B cell (primary cell): ENCODE measurements at regions not wholly inside any gene's neighbourhood (a gene's known extent, or its start where the extent isn't known, plus 50 kb on each side); places are given as distances from the start of the nearest gene placed in this dataset.

Experiments used
- ATAC-seq: fragments of 200-7000 bp; cut with Tn5 transposase; one replicate; pipeline ENCODE4 v1.10.0; 2021; ENCODE audit warnings: low read depth, mild to moderate bottlenecking, moderate number of reproducible peaks, moderate library complexity
- CTCF ChIA-PET: fragments of 350-600 bp; sonication (Branson Sonifier 250); formaldehyde crosslinking; loops from one replicate; lab custom pipeline; 2021; ENCODE audit warnings: antibody characterized with exemption, inconsistent platforms; lab: Charles Lee
- POLR2A ChIA-PET: fragments of 350-600 bp; sonication (Branson Sonifier 250); formaldehyde crosslinking; loops from one replicate; lab custom pipeline; 2021; ENCODE audit warnings: antibody characterized with exemption; lab: Charles Lee
- DNase-seq: peaks from one replicate; pipeline ENCODE4 v3.0.0; 2013
- H2AFZ ChIP-seq: 2 replicates; pipeline ENCODE4 v1.6.1; 2012; ENCODE audit warnings: mild to moderate bottlenecking, low read depth, low read length; ENCODE audit not compliant: insufficient read depth, poor library complexity, severe bottlenecking
- H3K27ac ChIP-seq, 2 donors: 1 replicate in 1 of 2; 2 replicates in 1 of 2; pipeline ENCODE4 v1.5.1; 2012 to 2013; ENCODE audit warnings: low read length in 2 of 2, mild to moderate bottlenecking in 2 of 2, moderate library complexity in 1 of 2
- H3K27me3 ChIP-seq, 4 experiments: fragments of 200-600 bp in 1 of 4; sonication (generic) in 1 of 4; replicated peaks in 1 of 4; 1 replicate in 2 of 4; 2 replicates in 2 of 4; pipeline versions ENCODE4 v1.6.1 to v1.7.0; 2013 to 2016; ENCODE audit warnings: low read length in 3 of 4, mild to moderate bottlenecking in 2 of 4, mixed read lengths in 1 of 4, moderate library complexity in 1 of 4; ENCODE audit not compliant: insufficient read depth in 4 of 4, control insufficient read depth in 3 of 4; ENCODE audit errors: control extremely low read depth in 1 of 4
- H3K36me3 ChIP-seq, 2 experiments: replicated peaks in 1 of 2; 1 replicate in 1 of 2; 2 replicates in 1 of 2; pipeline versions ENCODE4 v1.6.1 to v1.7.1; 2013; ENCODE audit warnings: low read length in 1 of 2; ENCODE audit not compliant: insufficient read depth in 2 of 2, control insufficient read depth in 1 of 2; ENCODE audit errors: control extremely low read depth in 1 of 2, extremely low read depth in 1 of 2
- H3K4me1 ChIP-seq, 2 donors: fragments of 200-600 bp in 1 of 2; sonication (generic) in 1 of 2; 1 replicate in 1 of 2; 2 replicates in 1 of 2; pipeline versions ENCODE4 v1.5.1 to v1.6.1; 2013 to 2017; ENCODE audit warnings: low read length in 2 of 2; ENCODE audit not compliant: control insufficient read depth in 2 of 2, insufficient read depth in 2 of 2
- H3K4me2 ChIP-seq: replicated peaks from 2 replicates; pipeline ENCODE3; 2012; ENCODE audit warnings: mild to moderate bottlenecking, low read depth, low read length; ENCODE audit not compliant: poor library complexity, severe bottlenecking
- H3K4me3 ChIP-seq, 5 experiments: fragments of 200-600 bp in 1 of 5; sonication (generic) in 1 of 5; 1 replicate in 3 of 5; 2 replicates in 2 of 5; pipeline versions ENCODE4 v1.5.1 to v1.7.0; 2011 to 2016; ENCODE audit warnings: low read length in 4 of 5, mild to moderate bottlenecking in 4 of 5, low read depth in 2 of 5, control low read depth in 1 of 5, moderate library complexity in 1 of 5; ENCODE audit not compliant: insufficient read depth in 1 of 5; ENCODE audit errors: control extremely low read depth in 1 of 5, extremely low read depth in 1 of 5
- H3K79me2 ChIP-seq: fragments of 200-600 bp; sonication (generic); one replicate; pipeline ENCODE4 v1.6.0; 2016; ENCODE audit warnings: low read length; ENCODE audit not compliant: control insufficient read depth, insufficient read depth
- H3K9ac ChIP-seq: fragments of 200-600 bp; sonication (generic); 2 replicates; pipeline ENCODE4 v1.6.1; 2017; ENCODE audit warnings: mild to moderate bottlenecking, low read length, moderate library complexity
- H3K9me3 ChIP-seq, 3 donors: one replicate each; pipeline versions ENCODE4 v1.6.1 to v1.7.1; 2013; ENCODE audit warnings: low read length in 2 of 3; ENCODE audit not compliant: control insufficient read depth in 2 of 3, insufficient read depth in 1 of 3; ENCODE audit errors: control extremely low read depth in 1 of 3
- H4K20me1 ChIP-seq: 2 replicates; pipeline ENCODE4 v1.6.0; 2012; ENCODE audit warnings: mild to moderate bottlenecking, low read length; ENCODE audit not compliant: insufficient read depth, control insufficient read depth, poor library complexity, severe bottlenecking
- H3K27ac Mint-ChIP-seq: one replicate; pipeline ENCODE4 v1.8.0; 2021; ENCODE audit warnings: mixed read lengths
- H3K27me3 Mint-ChIP-seq: one replicate; pipeline ENCODE4 v1.8.0; 2021; ENCODE audit warnings: mixed read lengths
- H3K4me1 Mint-ChIP-seq: one replicate; pipeline ENCODE4 v1.8.0; 2021; ENCODE audit warnings: mixed read lengths
- H3K4me3 Mint-ChIP-seq: one replicate; pipeline ENCODE4 v1.8.0; 2021; ENCODE audit warnings: mixed read lengths
- H3K9me3 Mint-ChIP-seq: one replicate; pipeline ENCODE4 v1.8.0; 2022; ENCODE audit warnings: mixed read lengths; ENCODE audit not compliant: insufficient read depth
- EZH2 ChIP-seq: IDR thresholded peaks from 2 replicates; pipeline ENCODE4 v1.6.1; 2012; ENCODE audit warnings: borderline replicate concordance, low read depth, mild to moderate bottlenecking, moderate library complexity, low read length; ENCODE audit not compliant: insufficient read depth, poor library complexity, severe bottlenecking
- WGBS: methylation state at CpG from one replicate; pipeline ENCODE4 v1.1.5; 2013; ENCODE audit warnings: missing lambda C conversion rate; ENCODE audit not compliant: insufficient coverage; 5-methylcytosine and 5-hydroxymethylcytosine counted together
- intact Hi-C: fragments of 100-400 bp; cut with micrococcal nuclease; formaldehyde crosslinking; loops from one replicate; pipeline ENCODE4 v1.10.0; 2022
- TF ChIP-seq, protein P1 (sequence below): fragments of 200-600 bp; IDR thresholded peaks from one replicate; pipeline ENCODE4 v1.8.0; 2022; ENCODE audit warnings: antibody characterized with exemption, mild to moderate bottlenecking

DNA sequence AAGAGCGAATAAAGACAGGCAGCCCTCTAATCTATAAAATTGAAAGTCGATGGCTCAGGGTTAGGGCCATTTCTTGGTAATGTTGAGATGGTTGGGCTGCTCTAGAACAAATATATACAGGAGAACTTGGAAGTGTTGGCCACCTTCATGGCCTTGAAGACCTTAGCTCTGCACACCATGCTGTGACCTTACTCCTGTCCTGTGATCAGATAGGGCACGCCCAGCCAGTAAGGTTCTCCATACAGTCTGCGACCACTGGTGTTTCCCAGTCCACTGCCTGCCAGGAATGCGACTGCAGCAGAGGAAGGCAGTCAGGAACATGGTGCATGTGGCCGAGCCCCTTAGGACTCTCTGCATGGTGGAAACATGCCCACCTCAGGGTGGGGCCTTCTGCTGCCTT, 73.2 kb upstream of the PSMA6 start:
- H3K9me3 ChIP-seq, result no peaks in the 10 kb centered on the region
- ATAC-seq, result no peak
- no peak overlapping the region for H3K4me2 ChIP-seq
- ChIA-PET CTCF (interaction anchor here (0.6 to 0.9 kb wide), 3 partner anchors 11 to 43 kb away, joined by 3 to 7 read pairs (median 4); no protein-coding TSS in a partner anchor), POLR2A (interaction anchor here (0.6 kb wide), 1 partner anchor 41 kb away, joined by 4 read pairs; no protein-coding TSS in a partner anchor)
- H3K79me2 ChIP-seq, result no peaks in the 10 kb centered on the region
- Mint-ChIP-seq H3K27ac (no peak overlapping the region), H3K4me3 (no peak overlapping the region), H3K9me3 (no peaks in the 10 kb centered on the region), H3K4me1 (no peaks in the 10 kb centered on the region), H3K27me3 (no peaks in the 10 kb centered on the region)
- H3K9ac ChIP-seq, result no peak overlapping the region
- 95% methylated on average over 5 of the region's 6 CpGs for WGBS
- H3K36me3 ChIP-seq, result no peaks in the 10 kb centered on the region
- H3K27ac ChIP-seq, result no peak overlapping the region
- no peak overlapping the region for H2AFZ ChIP-seq
- no peaks in the 10 kb centered on the region for H3K4me1 ChIP-seq
- H3K4me3 ChIP-seq, result no peak overlapping the region
- no peaks in the 10 kb centered on the region for H4K20me1 ChIP-seq
- H3K27me3 ChIP-seq, result no peaks in the 10 kb centered on the region
- TF ChIP-seq EZH2, result no peak
- TF ChIP-seq, protein P1, sequence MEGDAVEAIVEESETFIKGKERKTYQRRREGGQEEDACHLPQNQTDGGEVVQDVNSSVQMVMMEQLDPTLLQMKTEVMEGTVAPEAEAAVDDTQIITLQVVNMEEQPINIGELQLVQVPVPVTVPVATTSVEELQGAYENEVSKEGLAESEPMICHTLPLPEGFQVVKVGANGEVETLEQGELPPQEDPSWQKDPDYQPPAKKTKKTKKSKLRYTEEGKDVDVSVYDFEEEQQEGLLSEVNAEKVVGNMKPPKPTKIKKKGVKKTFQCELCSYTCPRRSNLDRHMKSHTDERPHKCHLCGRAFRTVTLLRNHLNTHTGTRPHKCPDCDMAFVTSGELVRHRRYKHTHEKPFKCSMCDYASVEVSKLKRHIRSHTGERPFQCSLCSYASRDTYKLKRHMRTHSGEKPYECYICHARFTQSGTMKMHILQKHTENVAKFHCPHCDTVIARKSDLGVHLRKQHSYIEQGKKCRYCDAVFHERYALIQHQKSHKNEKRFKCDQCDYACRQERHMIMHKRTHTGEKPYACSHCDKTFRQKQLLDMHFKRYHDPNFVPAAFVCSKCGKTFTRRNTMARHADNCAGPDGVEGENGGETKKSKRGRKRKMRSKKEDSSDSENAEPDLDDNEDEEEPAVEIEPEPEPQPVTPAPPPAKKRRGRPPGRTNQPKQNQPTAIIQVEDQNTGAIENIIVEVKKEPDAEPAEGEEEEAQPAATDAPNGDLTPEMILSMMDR, result no peak
- no peak for DNase-seq
- intact Hi-C loops, result no loop called here

DNA sequence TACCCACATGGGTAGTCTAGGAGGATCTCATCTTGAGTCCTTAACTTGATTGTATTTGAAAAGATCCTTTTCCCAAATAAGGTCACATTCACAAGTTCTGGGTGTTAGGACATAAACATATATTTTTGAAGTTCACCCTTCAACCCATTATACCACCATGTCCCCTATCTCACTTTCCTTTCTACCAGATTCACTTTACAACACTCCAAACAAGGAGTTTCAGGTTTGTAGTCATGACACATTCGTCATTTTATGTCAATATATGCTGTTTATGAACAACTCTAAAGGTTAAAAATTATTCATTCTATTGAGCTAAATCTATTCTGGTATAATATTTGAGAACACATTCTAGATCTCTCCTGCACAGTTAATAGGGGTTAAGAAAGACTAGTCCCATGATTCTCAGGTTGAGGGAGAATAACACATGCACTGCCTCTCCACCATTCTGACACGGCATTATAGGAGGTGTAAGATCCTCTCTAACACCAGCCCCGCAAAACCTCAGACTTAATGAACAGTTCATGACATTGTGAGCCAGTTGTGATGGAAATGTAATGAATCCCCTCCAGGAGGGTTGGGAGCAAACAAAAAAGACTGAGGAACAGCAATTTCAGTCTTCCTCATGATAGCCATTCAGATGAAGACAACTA, 72.0 kb upstream of the PSMA6 start:
- Histone ChIP-seq H3K27ac (no peak overlapping the region), H3K4me2 (no peak overlapping the region), H3K4me1 (no peaks in the 10 kb centered on the region), H3K27me3 (no peaks in the 10 kb centered on the region), H3K4me3 (no peak overlapping the region), H4K20me1 (no peaks in the 10 kb centered on the region), H3K36me3 (no peaks in the 10 kb centered on the region), H3K9ac (no peak overlapping the region), H2AFZ (no peak overlapping the region), H3K79me2 (no peaks in the 10 kb centered on the region), H3K9me3 (no peaks in the 10 kb centered on the region)
- ChIA-PET POLR2A (no interaction called here), CTCF (no interaction called here)
- Mint-ChIP-seq H3K27ac (no peak overlapping the region), H3K9me3 (no peaks in the 10 kb centered on the region), H3K27me3 (no peaks in the 10 kb centered on the region), H3K4me1 (no peaks in the 10 kb centered on the region), H3K4me3 (no peak overlapping the region)
- intact Hi-C loops, result no loop called here
- ATAC-seq (no peak), DNase-seq (no peak)
- no CpG with 5 or more reads among the region's 3 CpGs for WGBS
- TF ChIP-seq EZH2, result no peak
- TF ChIP-seq, protein P1, result no peak
